Vagina (tissue), 2 donors: ENCODE measurements at regions not wholly inside any gene's neighbourhood (a gene's known extent, or its start where the extent isn't known, plus 50 kb on each side); places are given as distances from the start of the nearest gene placed in this dataset.

Experiments used
- DNase-seq, 2 donors: peaks; one replicate each; pipeline ENCODE4 v3.0.0-alpha.2; 2017; ENCODE audit errors: extremely low spot score in 2 of 2
- H3K27ac ChIP-seq: fragments of 200-600 bp; sonication (generic); one replicate; pipeline ENCODE4 v1.5.1; 2019
- H3K27me3 ChIP-seq: fragments of 200-600 bp; sonication (generic); one replicate; pipeline ENCODE4 v1.5.1; 2019
- H3K36me3 ChIP-seq, 2 donors: fragments of 200-600 bp; sonication (generic); one replicate each; pipeline ENCODE4 v1.5.1; 2017 to 2019
- H3K4me1 ChIP-seq: fragments of 200-600 bp; sonication (generic); one replicate; pipeline ENCODE4 v1.5.1; 2019
- H3K4me3 ChIP-seq, 2 donors: fragments of 200-600 bp; sonication (generic); 1 replicate in 1 of 2; 2 replicates in 1 of 2; pipeline ENCODE4 v1.5.1; 2016 to 2019
- H3K9me3 ChIP-seq: fragments of 200-600 bp; sonication (generic); one replicate; pipeline ENCODE4 v1.5.1; 2019
- POLR2A ChIP-seq, 2 donors: fragments of 450-650 bp; IDR thresholded peaks; one replicate each; pipeline ENCODE4 v1.6.1; 2017; ENCODE audit warnings: antibody characterized with exemption in 2 of 2, mild to moderate bottlenecking in 2 of 2, moderate library complexity in 2 of 2
- POLR2AphosphoS5 ChIP-seq, 2 donors: sonication (generic); formaldehyde crosslinking; IDR thresholded peaks; one replicate each; pipeline ENCODE4 v1.9.0; 2017; ENCODE audit warnings: antibody characterized with exemption in 2 of 2, mild to moderate bottlenecking in 2 of 2, low read depth in 1 of 2; ENCODE audit not compliant: insufficient read depth in 1 of 2
- intact Hi-C: fragments of 100-400 bp; cut with DNase I; formaldehyde crosslinking; loops from one replicate; pipeline ENCODE4 v1.15.1; 2023
- TF ChIP-seq, protein P1 (sequence below), 3 experiments: fragments of 450-650 bp in 2 of 3; fragments of 200-600 bp in 1 of 3; sonication (generic) in 1 of 3; IDR thresholded peaks; one replicate each; pipeline ENCODE4 v1.5.1; 2017 to 2019; ENCODE audit warnings: antibody characterized with exemption in 3 of 3, mild to moderate bottlenecking in 2 of 3, moderate library complexity in 2 of 3

GRCh38 chr18:11387880-11388279 is 221.5 kb upstream of the SLC35G4 start:
- no peak for DNase-seq
- intact Hi-C loops = no loop called here
- no peaks in the 10 kb centered on the region for H3K4me1 ChIP-seq
- TF ChIP-seq POLR2A (IDR thresholded peaks at IDR 0.05) (no peak), POLR2AphosphoS5 (IDR thresholded peaks at IDR 0.05; ENCODE audit: insufficient read depth in 1 of 2, low read depth in 1 of 2) (no peak)
- TF ChIP-seq, protein P1, sequence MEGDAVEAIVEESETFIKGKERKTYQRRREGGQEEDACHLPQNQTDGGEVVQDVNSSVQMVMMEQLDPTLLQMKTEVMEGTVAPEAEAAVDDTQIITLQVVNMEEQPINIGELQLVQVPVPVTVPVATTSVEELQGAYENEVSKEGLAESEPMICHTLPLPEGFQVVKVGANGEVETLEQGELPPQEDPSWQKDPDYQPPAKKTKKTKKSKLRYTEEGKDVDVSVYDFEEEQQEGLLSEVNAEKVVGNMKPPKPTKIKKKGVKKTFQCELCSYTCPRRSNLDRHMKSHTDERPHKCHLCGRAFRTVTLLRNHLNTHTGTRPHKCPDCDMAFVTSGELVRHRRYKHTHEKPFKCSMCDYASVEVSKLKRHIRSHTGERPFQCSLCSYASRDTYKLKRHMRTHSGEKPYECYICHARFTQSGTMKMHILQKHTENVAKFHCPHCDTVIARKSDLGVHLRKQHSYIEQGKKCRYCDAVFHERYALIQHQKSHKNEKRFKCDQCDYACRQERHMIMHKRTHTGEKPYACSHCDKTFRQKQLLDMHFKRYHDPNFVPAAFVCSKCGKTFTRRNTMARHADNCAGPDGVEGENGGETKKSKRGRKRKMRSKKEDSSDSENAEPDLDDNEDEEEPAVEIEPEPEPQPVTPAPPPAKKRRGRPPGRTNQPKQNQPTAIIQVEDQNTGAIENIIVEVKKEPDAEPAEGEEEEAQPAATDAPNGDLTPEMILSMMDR (IDR thresholded peaks at IDR 0.05) = no peak
- no peak overlapping the region for H3K27ac ChIP-seq
- no peaks in the 10 kb centered on the region for H3K27me3 ChIP-seq
- H3K4me3 ChIP-seq = no peak overlapping the region
- no peaks in the 10 kb centered on the region for H3K36me3 ChIP-seq
- H3K9me3 ChIP-seq = no peaks in the 10 kb centered on the region

DNA sequence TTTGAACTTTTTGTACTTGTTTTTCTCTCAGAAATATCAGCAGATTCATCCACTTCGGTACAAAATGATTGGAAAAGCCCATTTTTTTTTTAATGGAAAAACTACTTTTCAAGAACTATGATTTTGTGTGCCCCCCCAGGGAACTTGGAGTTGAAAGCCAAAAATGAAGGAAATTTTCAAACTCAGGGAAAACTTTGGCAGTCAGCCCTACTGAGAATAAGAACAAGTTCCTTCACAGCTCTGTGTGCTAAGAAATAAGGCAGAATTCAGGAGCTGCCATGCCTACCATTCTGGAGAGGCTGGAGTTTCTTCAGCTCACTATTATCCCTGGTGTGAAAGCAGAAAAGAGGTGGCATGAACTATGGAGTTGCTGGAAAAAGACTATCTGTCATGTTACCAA is 226.0 kb upstream of the SLC35G4 start:
- intact Hi-C loops = no loop called here
- TF ChIP-seq POLR2AphosphoS5 (IDR thresholded peaks at IDR 0.05; ENCODE audit: insufficient read depth in 1 of 2, low read depth in 1 of 2) (no peak), POLR2A (IDR thresholded peaks at IDR 0.05) (no peak)
- TF ChIP-seq, protein P1 (IDR thresholded peaks at IDR 0.05) = no peak
- no peak for DNase-seq

DNA sequence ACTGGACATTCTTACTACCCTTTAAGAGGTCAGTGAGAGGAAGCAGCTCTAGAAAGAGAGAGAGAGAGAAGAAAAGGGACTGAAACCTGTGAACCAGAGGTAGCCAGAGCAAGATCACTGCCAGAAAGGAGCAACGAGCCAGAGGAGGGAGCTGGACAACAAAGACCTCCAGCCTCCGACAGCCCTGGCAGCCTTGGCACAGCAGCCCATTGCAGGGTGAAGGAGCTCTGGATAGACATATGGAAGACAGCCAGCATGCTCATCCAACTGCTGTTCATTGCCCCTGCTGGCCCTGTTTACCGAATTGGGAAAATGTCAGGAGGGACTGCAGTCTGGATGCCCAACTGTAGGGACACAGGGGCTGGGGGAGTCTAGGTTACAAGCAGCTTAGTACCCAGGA is 228.4 kb upstream of the SLC35G4 start:
- Histone ChIP-seq H3K27me3 (no peaks in the 10 kb centered on the region), H3K4me3 (no peak overlapping the region), H3K9me3 (no peaks in the 10 kb centered on the region), H3K27ac (no peak overlapping the region), H3K36me3 (no peaks in the 10 kb centered on the region), H3K4me1 (no peaks in the 10 kb centered on the region)
- intact Hi-C loops = no loop called here
- TF ChIP-seq POLR2A (IDR thresholded peaks at IDR 0.05) (no peak), POLR2AphosphoS5 (IDR thresholded peaks at IDR 0.05; ENCODE audit: insufficient read depth in 1 of 2, low read depth in 1 of 2) (no peak)
- TF ChIP-seq, protein P1 (IDR thresholded peaks at IDR 0.05) = no peak
- no peak for DNase-seq

More for the DNA sequence above, 226.0 kb upstream of the SLC35G4 start:
- Histone ChIP-seq H3K27ac (no peak overlapping the region), H3K36me3 (no peaks in the 10 kb centered on the region), H3K4me3 (no peak overlapping the region), H3K27me3 (no peaks in the 10 kb centered on the region), H3K4me1 (no peaks in the 10 kb centered on the region), H3K9me3 (no peaks in the 10 kb centered on the region)

- no peak for DNase-seq
- intact Hi-C loops = no loop called here
- Histone ChIP-seq H3K27me3 (no peaks in the 10 kb centered on the region), H3K36me3 (no peaks in the 10 kb centered on the region), H3K4me1 (no peaks in the 10 kb centered on the region), H3K27ac (no peak overlapping the region), H3K9me3 (no peaks in the 10 kb centered on the region), H3K4me3 (no peak overlapping the region)
- TF ChIP-seq POLR2AphosphoS5 (IDR thresholded peaks at IDR 0.05; ENCODE audit: insufficient read depth in 1 of 2, low read depth in 1 of 2) (no peak), POLR2A (IDR thresholded peaks at IDR 0.05) (no peak)
- TF ChIP-seq, protein P1 (IDR thresholded peaks at IDR 0.05) = no peak
Observed at GRCh38 chr18:11379660-11380059, 229.7 kb upstream of the SLC35G4 start.

DNA sequence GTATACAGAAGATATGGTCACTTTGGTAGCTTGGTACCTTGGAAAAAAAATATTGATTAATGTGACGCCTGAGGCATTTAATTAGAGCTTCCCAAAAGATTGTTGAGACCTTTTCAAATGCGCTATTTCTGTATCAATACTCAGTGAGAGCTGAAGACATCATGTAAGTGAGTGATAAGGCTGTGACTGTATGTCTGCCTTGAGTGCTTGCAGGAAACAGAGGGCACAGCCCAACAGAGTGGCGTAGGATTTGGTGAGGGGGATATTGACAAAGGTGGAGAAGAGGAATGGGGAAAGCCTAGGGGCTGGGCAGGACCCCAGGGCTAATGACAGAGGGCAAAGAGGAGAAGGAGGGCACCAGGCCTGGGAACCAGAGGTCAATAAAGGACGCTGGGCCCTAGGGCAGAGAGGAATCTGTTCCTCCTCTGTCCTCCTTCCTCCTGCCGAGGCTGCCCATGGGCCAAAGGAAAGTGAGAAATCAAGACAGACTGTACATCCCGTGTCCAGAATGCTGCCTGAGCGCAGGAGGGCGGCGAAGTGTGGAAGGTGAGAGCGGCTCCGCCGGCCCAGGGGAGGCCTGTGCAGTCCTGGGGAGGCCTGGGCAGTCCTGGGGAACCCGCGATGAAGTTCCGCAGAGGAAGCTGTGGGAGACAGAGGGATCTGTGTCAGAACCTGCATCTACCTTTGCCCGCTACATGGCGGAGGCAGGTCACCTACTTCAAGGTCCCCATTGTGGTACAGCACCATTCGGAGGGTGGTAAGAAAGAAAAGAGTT is 228.6 kb upstream of the PIEZO2 start:
- Histone ChIP-seq H3K9me3 (no peaks in the 10 kb centered on the region), H3K4me1 (no peaks in the 10 kb centered on the region), H3K27me3 (no peaks in the 10 kb centered on the region), H3K27ac (no peak overlapping the region), H3K36me3 (no peaks in the 10 kb centered on the region), H3K4me3 (no peak overlapping the region)
- intact Hi-C loops = no loop called here
- DNase-seq = no peak
- TF ChIP-seq POLR2A (IDR thresholded peaks at IDR 0.05) (no peak), POLR2AphosphoS5 (IDR thresholded peaks at IDR 0.05; ENCODE audit: insufficient read depth in 1 of 2, low read depth in 1 of 2) (no peak)
